ENCODE measurements at regions not wholly inside any gene's neighbourhood (a gene's known extent, or its start where the extent isn't known, plus 50 kb on each side); places are given as distances from the start of the nearest gene placed in this dataset.

DNA sequence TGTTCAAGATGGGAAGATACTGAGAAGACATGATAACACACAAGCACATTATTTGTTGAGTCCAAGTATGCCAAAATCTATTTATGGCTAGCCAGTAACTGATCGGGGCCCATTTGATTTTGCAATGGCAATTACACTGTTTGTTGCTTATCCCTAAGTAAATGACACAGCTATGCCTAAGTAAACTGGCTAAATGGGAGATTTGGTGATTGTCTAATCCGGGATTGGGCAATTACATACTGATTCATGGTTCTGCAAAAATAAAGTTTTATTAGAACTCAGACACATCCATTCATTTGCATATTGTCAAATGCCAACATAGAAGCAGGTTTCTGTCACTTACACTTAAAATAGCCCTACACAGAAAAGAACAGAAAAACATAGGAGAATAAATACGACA, 140.2 kb upstream of the TBL1X start (continued):
- TF ChIP-seq, protein P1, sequence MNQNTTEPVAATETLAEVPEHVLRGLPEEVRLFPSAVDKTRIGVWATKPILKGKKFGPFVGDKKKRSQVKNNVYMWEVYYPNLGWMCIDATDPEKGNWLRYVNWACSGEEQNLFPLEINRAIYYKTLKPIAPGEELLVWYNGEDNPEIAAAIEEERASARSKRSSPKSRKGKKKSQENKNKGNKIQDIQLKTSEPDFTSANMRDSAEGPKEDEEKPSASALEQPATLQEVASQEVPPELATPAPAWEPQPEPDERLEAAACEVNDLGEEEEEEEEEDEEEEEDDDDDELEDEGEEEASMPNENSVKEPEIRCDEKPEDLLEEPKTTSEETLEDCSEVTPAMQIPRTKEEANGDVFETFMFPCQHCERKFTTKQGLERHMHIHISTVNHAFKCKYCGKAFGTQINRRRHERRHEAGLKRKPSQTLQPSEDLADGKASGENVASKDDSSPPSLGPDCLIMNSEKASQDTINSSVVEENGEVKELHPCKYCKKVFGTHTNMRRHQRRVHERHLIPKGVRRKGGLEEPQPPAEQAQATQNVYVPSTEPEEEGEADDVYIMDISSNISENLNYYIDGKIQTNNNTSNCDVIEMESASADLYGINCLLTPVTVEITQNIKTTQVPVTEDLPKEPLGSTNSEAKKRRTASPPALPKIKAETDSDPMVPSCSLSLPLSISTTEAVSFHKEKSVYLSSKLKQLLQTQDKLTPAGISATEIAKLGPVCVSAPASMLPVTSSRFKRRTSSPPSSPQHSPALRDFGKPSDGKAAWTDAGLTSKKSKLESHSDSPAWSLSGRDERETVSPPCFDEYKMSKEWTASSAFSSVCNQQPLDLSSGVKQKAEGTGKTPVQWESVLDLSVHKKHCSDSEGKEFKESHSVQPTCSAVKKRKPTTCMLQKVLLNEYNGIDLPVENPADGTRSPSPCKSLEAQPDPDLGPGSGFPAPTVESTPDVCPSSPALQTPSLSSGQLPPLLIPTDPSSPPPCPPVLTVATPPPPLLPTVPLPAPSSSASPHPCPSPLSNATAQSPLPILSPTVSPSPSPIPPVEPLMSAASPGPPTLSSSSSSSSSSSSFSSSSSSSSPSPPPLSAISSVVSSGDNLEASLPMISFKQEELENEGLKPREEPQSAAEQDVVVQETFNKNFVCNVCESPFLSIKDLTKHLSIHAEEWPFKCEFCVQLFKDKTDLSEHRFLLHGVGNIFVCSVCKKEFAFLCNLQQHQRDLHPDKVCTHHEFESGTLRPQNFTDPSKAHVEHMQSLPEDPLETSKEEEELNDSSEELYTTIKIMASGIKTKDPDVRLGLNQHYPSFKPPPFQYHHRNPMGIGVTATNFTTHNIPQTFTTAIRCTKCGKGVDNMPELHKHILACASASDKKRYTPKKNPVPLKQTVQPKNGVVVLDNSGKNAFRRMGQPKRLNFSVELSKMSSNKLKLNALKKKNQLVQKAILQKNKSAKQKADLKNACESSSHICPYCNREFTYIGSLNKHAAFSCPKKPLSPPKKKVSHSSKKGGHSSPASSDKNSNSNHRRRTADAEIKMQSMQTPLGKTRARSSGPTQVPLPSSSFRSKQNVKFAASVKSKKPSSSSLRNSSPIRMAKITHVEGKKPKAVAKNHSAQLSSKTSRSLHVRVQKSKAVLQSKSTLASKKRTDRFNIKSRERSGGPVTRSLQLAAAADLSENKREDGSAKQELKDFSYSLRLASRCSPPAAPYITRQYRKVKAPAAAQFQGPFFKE (tag by site-specific recombination; IDR thresholded peaks at IDR 0.05; ENCODE audit: borderline replicate concordance), result no peak

DNA sequence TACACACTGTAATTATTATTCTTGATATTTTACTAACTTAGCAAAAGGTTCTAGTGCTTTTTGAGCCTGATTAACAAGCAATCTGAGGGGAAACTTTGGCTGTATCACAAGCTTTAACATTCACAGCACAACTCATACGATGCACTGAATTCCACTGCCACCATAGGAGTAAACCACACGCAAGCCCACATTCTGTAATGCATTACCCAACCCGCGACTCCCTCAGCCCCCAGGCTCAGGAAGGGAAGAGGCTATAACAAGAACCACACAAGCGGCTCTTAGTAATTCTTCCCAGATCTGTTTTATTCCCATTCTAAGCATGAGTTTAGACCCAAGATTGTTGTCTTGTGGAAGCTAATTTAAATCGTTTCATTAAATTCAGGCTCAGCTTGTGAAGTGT, 138.5 kb upstream of the TBL1X start:
- Histone ChIP-seq H3K27ac (ENCODE audit: extremely low read depth, low read depth, low read length) (no peak overlapping the region), H3K9me3 (ENCODE audit: control insufficient read depth, insufficient read depth, low read depth, low read length) (no peaks in the 10 kb centered on the region), H3K4me3 (ENCODE audit: low read depth, low read length) (no peak overlapping the region), H3K36me3 (ENCODE audit: control insufficient read depth in 2 of 2, insufficient read depth in 1 of 2, low read length in 2 of 2) (no peaks in the 10 kb centered on the region), H3K4me1 (ENCODE audit: control insufficient read depth, insufficient read depth, low read length) (no peaks in the 10 kb centered on the region)
- ChIA-PET CTCF (no interaction called here), POLR2A (no interaction called here)
- TF ChIP-seq ZNF174 (tag by site-specific recombination; IDR thresholded peaks at IDR 0.05) (no peak), ZNF23 (tag by site-specific recombination; IDR thresholded peaks at IDR 0.05; ENCODE audit: borderline replicate concordance) (no peak)
- TF ChIP-seq, protein P2, sequence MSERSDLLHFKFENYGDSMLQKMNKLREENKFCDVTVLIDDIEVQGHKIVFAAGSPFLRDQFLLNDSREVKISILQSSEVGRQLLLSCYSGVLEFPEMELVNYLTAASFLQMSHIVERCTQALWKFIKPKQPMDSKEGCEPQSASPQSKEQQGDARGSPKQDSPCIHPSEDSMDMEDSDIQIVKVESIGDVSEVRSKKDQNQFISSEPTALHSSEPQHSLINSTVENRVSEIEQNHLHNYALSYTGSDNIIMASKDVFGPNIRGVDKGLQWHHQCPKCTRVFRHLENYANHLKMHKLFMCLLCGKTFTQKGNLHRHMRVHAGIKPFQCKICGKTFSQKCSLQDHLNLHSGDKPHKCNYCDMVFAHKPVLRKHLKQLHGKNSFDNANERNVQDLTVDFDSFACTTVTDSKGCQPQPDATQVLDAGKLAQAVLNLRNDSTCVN (tag by site-specific recombination; optimal IDR thresholded peaks at IDR 0.05), result no peak
- TF ChIP-seq, protein P3, sequence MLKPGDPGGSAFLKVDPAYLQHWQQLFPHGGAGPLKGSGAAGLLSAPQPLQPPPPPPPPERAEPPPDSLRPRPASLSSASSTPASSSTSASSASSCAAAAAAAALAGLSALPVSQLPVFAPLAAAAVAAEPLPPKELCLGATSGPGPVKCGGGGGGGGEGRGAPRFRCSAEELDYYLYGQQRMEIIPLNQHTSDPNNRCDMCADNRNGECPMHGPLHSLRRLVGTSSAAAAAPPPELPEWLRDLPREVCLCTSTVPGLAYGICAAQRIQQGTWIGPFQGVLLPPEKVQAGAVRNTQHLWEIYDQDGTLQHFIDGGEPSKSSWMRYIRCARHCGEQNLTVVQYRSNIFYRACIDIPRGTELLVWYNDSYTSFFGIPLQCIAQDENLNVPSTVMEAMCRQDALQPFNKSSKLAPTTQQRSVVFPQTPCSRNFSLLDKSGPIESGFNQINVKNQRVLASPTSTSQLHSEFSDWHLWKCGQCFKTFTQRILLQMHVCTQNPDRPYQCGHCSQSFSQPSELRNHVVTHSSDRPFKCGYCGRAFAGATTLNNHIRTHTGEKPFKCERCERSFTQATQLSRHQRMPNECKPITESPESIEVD (tag by site-specific recombination; IDR thresholded peaks at IDR 0.05), result no peak

DNA sequence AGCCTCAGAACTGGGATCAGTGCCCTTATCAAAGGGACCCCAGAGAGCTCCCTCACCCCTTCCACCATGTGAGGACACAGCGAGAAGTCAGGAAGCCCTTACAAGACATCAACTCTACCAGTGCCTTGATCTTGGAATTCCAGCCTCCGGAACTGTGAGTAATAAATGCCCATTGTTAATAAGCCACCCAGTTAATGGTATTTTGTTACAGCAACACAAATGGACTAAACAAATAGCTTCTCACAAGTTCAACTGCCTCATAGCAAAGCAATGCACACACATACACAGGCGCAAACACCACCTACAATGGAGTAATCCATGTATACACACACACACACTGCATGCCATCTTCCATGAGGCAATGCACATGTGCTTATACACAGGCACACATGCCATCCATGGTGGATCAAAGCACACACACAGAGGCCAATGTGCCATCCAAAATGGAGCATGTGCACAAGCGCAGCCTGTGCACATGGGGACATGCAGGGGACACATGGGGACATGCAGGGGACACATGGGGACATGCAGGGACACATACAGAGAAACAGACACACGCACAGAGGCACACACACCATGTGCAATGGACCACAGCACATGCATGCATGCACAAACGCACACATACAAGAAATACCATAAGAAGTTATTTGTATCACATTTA, 137.6 kb upstream of the TBL1X start:
- no peaks in the 10 kb centered on the region for H3K9me3 ChIP-seq (ENCODE audit: control insufficient read depth, insufficient read depth, low read depth, low read length)
- H3K4me1 ChIP-seq (ENCODE audit: control insufficient read depth, insufficient read depth, low read length), result no peaks in the 10 kb centered on the region
- H3K36me3 ChIP-seq (ENCODE audit: control insufficient read depth in 2 of 2, insufficient read depth in 1 of 2, low read length in 2 of 2), result no peaks in the 10 kb centered on the region
- no peak overlapping the region for H3K27ac ChIP-seq (ENCODE audit: extremely low read depth, low read depth, low read length)
- TF ChIP-seq ZBTB17 (tag by site-specific recombination; IDR thresholded peaks at IDR 0.05) (no peak), MEIS1 (CRISPR knock-in tag; IDR thresholded peaks at IDR 0.05; ENCODE audit: borderline replicate concordance) (no peak), ZNF623 (tag by site-specific recombination; IDR thresholded peaks at IDR 0.05) (no peak), ZNF776 (tag by site-specific recombination; IDR thresholded peaks at IDR 0.05; ENCODE audit: borderline replicate concordance) (no peak), ZNF76 (tag by site-specific recombination; IDR thresholded peaks at IDR 0.05; ENCODE audit: borderline replicate concordance, low read depth) (no peak), ZNF266 (tag by site-specific recombination; IDR thresholded peaks at IDR 0.05; ENCODE audit: low read depth) (no peak), ZNF777 (tag by site-specific recombination; IDR thresholded peaks at IDR 0.05; ENCODE audit: borderline replicate concordance) (no peak), REPIN1 (tag by site-specific recombination; IDR thresholded peaks at IDR 0.05; ENCODE audit: low read depth) (no peak)
- TF ChIP-seq, protein P4, sequence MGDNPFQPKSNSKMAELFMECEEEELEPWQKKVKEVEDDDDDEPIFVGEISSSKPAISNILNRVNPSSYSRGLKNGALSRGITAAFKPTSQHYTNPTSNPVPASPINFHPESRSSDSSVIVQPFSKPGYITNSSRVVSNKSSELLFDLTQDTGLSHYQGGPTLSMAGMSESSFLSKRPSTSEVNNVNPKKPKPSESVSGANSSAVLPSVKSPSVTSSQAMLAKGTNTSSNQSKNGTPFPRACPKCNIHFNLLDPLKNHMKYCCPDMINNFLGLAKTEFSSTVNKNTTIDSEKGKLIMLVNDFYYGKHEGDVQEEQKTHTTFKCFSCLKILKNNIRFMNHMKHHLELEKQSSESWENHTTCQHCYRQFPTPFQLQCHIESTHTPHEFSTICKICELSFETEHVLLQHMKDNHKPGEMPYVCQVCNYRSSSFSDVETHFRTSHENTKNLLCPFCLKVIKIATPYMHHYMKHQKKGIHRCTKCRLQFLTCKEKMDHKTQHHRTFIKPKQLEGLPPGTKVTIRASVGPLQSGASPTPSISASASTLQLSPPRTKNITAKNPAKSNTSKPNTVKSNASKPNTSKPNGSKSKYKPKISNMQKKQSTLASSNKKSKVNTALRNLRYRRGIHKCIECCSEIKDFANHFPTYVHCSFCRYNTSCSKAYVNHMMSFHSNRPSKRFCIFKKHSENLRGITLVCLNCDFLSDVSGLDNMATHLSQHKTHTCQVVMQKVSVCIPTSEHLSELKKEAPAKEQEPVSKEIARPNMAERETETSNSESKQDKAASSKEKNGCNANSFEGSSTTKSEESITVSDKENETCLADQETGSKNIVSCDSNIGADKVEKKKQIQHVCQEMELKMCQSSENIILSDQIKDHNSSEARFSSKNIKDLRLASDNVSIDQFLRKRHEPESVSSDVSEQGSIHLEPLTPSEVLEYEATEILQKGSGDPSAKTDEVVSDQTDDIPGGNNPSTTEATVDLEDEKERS (tag by site-specific recombination; IDR thresholded peaks at IDR 0.05), result no peak
- TF ChIP-seq, protein P5, sequence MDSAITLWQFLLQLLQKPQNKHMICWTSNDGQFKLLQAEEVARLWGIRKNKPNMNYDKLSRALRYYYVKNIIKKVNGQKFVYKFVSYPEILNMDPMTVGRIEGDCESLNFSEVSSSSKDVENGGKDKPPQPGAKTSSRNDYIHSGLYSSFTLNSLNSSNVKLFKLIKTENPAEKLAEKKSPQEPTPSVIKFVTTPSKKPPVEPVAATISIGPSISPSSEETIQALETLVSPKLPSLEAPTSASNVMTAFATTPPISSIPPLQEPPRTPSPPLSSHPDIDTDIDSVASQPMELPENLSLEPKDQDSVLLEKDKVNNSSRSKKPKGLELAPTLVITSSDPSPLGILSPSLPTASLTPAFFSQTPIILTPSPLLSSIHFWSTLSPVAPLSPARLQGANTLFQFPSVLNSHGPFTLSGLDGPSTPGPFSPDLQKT (IDR thresholded peaks at IDR 0.05; ENCODE audit: borderline replicate concordance, low read depth, low read length), result no peak
- TF ChIP-seq, protein P6, sequence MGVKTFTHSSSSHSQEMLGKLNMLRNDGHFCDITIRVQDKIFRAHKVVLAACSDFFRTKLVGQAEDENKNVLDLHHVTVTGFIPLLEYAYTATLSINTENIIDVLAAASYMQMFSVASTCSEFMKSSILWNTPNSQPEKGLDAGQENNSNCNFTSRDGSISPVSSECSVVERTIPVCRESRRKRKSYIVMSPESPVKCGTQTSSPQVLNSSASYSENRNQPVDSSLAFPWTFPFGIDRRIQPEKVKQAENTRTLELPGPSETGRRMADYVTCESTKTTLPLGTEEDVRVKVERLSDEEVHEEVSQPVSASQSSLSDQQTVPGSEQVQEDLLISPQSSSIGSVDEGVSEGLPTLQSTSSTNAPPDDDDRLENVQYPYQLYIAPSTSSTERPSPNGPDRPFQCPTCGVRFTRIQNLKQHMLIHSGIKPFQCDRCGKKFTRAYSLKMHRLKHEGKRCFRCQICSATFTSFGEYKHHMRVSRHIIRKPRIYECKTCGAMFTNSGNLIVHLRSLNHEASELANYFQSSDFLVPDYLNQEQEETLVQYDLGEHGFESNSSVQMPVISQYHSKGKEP (tag by site-specific recombination; IDR thresholded peaks at IDR 0.05), result no peak
- ChIA-PET POLR2A (no interaction called here), CTCF (interaction anchor here (0.5 kb wide), 1 partner anchor 8 kb away, joined by 3 read pairs; no protein-coding TSS in a partner anchor)
- no peak overlapping the region for H3K4me3 ChIP-seq (ENCODE audit: low read depth, low read length)
